NCI-H345 treated with DMSO at 0.1 percent for 48 hours (cell line): ENCODE measurements at regions not wholly inside any gene's neighbourhood (a gene's known extent, or its start where the extent isn't known, plus 50 kb on each side); places are given as distances from the start of the nearest gene placed in this dataset.

Experiments used
- DNase-seq: peaks from one replicate; lab custom pipeline; 2025; ENCODE audit not compliant: unreplicated experiment; lab: John Stamatoyannopoulos, UW

- DNase-seq = no peak
These were observed 178.7 kb upstream of the TNFAIP3 start for GRCh38 chr6:137688230-137688971.

GRCh38 chr6:137689377-137689776, 177.7 kb upstream of the TNFAIP3 start:
- DNase-seq = no peak

DNA sequence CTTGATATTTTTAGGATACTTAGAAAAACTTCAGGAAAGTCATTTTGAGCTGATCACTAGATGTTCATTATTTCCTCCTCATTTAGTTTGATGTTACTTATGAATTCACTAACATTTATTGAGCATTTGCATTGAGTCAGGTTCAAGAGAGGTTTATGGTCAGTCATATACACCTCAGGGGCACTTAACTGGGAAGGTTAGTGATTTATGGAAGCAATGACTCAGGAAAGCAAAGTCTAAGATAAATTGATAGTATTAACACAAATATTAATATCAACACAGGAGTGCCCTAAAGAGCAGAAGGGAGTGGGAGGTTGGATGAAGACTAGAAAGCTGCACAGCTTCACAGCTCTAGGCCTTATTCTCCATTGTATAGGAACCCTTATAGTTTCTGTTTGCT, 177.0 kb upstream of the TNFAIP3 start:
- no peak for DNase-seq

DNA sequence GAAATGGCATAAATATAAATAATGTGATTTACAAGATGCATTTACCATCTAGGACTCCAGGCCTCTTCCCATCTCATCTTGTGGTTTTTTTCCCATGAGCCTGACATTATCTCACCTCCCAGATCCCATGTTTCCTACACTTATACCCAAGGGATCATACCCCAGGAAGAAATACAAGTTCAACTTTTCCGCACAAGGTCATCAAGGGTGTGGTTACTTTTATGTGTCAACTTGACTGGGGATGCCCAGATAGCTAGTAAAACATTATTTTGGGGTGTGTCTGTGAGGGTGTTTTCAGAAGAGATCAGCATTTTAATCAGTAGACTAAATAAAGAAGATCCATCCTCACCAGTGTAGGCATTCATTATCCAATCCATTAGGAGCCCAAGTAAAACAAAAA, 176.3 kb upstream of the TNFAIP3 start:
- DNase-seq = no peak

DNA sequence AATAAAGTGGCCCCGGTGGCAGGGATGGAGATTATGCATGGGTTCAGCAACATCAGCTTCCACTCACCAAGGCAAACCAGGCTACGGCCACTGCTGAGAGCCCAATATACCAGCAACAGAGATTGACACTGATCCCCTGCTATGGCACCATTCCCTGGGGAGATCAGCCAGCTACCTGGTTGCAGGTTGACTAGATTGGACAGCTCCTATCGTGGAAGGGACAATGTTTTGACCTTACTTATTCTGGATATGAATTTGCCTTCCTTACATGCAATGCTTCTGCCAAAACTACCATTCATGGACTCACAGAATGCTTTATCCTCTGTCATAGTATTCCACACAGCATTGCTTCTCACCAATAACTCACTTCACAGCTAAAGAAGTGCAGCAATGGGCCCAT, 174.8 kb upstream of the TNFAIP3 start:
- no peak for DNase-seq

- DNase-seq = no peak
These were observed 174.3 kb upstream of the TNFAIP3 start for GRCh38 chr6:137692806-137693205.

DNA sequence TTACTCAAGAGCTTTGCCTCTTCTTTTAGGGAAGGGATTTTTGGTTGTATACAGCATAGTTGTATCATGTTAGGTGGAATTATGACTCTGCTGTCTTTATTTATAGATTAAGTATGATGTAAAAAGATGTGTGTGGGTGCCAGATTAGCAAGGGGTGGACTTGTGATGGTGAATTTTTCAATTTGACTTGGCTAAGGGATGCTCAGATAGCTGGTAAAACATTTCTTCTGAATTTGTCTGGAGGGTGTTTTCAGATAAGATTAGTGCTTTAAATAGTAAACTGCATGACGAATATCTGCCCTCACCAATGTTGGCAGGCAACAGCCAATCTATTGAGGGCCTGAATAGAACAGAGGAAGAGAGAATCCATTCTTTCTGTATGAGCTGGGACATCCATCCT, 173.3 kb upstream of the TNFAIP3 start:
- no peak for DNase-seq

- no peak for DNase-seq
These were observed 170.3 kb upstream of the TNFAIP3 start for GRCh38 chr6:137696765-137697164.

DNA sequence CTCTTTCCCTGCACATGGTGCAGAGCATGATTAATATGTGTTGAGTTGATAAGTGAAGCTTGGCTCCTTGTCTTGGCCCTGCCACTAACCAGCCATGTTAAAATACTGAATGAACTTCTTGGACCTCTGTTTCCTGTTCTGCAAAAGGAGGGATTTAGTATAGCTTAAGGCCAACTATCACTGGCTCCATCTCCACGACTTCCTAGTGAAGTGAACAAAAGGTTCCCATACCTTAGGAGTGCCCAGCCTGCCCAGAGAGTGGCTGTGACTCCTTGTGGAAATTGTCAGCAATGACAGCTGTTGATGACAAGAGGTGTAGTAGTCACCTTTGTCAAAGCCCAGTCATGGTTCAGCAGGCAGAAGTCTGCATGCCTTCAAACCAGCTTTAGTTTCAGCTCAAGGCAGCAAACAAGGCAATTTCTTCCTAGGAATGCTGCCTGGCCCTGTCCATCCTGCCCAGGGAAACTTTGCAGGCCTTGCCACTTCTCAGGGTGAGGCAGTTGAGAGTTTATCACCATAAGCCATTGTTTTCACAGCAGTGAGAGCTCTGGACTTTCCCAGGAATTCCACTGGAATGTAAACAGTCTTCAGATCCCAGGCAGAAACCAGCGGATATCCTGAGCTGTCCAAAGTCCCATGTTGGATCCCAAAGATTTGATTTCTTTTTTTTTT, 169.7 kb upstream of the TNFAIP3 start:
- DNase-seq = no peak

- no peak for DNase-seq
These were observed 168.4 kb upstream of the TNFAIP3 start for GRCh38 chr6:137698636-137699030.

DNA sequence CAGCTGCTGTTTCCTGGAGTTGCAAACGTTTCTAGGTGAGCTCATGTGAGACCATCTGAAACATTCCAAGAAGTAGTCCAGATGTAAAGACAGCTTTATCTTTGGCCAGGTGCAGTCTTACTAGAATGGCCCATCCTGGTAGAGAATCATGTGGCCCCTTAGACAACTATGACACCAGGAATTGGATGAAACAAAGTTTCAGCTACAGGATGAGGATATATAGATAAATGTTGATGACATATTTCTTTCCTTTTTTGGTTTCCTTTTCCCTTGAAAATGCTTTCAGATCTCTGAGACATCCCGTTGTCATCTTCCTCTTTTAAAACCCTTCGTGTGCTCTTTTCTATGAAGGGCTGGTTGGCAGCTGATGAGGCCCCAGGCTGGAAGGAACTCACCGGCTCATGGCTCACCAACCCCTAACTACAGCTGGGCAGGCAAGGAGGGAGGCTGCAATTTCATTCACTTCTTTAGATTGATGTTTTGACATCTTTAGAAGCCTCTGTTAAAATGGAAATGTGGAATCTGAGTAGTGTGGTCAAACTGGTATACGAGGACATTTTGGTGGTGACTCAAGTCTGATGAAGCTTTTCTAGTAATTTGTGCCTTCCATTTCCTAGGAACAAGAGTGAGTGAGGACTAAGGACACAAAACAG, 167.9 kb upstream of the TNFAIP3 start:
- DNase-seq = no peak

DNA sequence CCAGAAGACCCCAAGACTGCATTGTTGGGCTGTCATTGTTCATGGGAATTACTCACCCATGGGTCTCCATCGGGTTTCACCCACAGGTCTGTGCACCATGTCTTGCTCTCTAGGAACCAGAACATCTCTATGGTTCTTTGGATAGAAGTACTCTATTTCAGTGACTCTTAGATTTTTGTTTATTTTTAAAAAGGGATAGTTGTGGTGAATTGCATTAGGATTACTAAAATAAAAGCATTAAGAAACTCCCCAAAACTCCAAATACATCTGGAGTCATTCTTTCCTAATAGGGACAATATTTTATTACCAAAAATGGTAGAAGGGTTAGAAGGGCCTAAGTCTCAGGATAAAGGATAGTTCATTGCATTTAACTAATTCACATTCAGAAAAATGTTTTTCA, 166.9 kb upstream of the TNFAIP3 start:
- DNase-seq = no peak

DNA sequence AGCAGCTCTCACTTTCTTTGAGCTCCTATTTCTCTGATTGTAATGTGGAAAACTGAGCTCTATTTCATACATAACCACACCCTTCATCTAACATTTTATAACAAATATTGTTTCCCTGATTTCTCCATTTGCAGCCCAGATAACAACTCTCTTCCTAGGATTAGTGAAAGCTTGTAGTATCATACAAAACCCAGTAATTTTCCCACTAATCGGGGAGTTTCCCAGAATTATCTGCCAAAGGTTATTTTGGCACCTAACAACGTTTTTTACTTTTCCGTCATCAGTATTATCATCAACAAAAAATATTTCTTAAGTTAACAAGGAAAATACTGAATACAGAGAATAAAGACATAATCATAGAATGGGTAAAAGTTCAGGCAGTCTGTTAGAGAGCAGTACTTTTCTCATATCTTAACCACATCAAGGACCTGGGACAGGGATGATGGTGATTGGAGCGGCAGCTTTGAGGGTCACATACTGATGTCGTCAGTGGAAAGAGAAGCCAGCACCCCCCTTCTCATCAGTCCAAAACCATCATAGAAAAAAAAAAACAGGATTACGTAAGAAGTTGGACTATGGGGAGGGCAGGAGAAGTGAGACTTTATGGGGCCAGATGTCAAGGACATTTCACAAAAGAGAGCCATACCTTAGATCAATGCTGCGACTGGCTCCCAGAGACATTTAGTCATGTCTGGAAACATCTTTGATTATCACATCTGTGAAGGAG, 166.1 kb upstream of the TNFAIP3 start:
- no peak for DNase-seq

DNA sequence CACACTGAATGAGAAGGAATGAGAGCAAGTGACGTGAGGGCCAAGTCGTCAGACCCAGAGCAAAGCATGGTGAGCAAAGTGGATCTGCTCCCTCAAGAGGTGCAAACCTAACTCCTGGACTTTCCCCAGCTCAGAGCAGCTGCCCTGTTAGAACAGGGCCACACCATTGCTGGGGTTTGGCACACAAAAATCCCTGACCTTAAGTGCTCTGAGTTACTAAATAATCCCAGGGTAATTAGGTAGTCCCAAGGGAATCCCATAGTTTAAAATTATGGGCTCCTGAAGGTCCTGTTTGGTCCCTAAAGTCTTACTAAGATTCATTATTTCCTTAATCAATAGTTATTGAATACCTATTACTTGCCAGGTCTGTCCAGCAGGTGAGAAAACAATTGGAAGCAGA, 165.1 kb upstream of the TNFAIP3 start:
- no peak for DNase-seq

- DNase-seq = no peak
These were observed 164.2 kb upstream of the TNFAIP3 start for GRCh38 chr6:137702791-137703424.

DNA sequence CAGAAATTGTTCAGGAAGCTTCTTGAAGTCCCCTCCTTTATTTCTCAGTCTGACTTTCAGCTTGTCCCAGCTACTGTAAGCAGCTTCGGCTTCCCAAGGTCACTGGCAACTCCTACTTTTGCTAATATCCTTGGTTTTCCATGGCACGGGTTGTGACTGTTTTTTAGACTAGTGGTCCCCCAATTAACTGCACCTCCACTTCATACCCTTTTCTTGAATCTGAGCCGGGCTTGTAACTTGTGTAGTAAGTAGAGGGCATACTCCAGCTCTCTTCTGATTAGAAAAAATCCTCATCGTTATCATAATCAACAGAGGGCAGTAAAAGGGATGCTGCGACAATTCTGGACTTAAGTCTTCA, 162.3 kb upstream of the TNFAIP3 start:
- no peak for DNase-seq

DNA sequence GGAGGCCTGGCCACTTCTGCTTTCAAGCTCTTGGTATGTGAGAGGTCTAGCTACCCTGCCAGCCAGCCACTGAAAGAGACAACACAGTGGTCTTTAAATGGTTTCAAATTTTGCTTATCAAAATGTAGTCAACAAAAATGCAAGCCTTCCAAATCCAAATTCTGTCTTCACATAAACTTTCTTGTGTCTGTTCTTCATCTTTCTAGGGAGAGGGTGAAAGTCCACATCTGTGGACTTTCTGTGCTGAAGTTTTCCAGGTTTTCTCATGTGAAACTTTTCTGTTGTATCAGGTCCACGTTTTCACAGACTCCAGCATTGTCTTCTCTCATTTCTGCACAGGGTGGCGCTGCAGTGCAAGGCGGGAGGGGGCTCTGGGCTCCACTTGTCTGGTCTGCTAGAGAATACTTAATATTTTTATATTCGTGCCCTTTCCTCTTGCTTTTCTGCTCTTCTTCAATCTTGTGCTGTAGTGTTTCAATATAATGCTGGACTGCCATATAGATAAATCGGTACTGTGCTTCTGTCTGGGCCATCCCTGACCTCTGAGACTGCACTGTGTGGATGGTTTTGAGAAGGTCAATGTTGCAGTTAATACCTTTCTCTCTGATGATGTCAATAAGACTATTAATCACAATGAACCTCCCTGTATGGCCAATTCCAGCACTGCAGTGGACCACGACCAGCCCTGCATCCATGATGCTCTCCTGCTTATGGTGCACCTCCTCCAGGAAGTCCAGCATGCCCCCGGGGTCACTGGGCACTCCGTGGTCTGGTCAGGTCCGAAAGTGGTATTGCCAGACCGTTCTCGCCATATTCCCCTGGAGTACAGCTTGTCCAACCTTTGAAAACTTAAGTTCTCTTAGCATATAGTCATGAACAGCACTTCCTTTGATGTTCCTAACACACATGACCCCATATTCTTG, 161.6 kb upstream of the TNFAIP3 start:
- no peak for DNase-seq

- no peak for DNase-seq
These were observed 160.8 kb upstream of the TNFAIP3 start for GRCh38 chr6:137706083-137706750.

- DNase-seq = no peak
These were observed 159.9 kb upstream of the TNFAIP3 start for GRCh38 chr6:137707038-137707589.
